Cardiac fibroblast (primary cell): ENCODE measurements at regions not wholly inside any gene's neighbourhood (a gene's known extent, or its start where the extent isn't known, plus 50 kb on each side); places are given as distances from the start of the nearest gene placed in this dataset.

Source experiments
- DNase-seq, 2 donors: peaks; one replicate each; pipeline versions ENCODE4 v3.0.0 to v3.0.0-alpha.2; 2010; ENCODE audit warnings: low read depth in 2 of 2
- H3K4me3 ChIP-seq, 2 donors: replicated peaks in 1 of 2; 1 replicate in 1 of 2; 2 replicates in 1 of 2; pipeline ENCODE4 v1.5.1; 2011; ENCODE audit warnings: low read depth in 2 of 2, low read length in 2 of 2, mild to moderate bottlenecking in 2 of 2, moderate library complexity in 1 of 2
- TF ChIP-seq, protein P1 (sequence below): IDR thresholded peaks from one replicate; pipeline ENCODE4 v1.5.1; 2011; ENCODE audit warnings: low read depth, mild to moderate bottlenecking, low read length, inconsistent platforms

DNA sequence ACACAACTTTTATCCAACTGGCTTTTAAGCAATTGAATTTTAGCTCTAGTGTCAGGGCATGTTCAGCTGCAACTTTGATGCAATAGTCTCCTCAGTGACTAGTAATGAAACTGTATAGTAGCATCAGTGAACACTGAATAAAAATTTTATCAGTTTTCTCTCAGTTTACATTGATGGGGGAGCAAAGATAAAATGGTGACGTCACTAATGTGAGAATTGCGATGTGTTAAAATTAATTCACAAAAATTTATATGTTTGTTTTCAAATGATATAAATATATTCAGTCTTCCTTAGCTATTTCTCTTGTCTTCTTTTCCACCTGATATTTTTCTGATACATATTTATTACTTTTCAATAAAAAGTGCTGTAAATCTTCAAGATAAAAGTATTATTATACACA, 508.8 kb upstream of the AGA start:
- TF ChIP-seq, protein P1, sequence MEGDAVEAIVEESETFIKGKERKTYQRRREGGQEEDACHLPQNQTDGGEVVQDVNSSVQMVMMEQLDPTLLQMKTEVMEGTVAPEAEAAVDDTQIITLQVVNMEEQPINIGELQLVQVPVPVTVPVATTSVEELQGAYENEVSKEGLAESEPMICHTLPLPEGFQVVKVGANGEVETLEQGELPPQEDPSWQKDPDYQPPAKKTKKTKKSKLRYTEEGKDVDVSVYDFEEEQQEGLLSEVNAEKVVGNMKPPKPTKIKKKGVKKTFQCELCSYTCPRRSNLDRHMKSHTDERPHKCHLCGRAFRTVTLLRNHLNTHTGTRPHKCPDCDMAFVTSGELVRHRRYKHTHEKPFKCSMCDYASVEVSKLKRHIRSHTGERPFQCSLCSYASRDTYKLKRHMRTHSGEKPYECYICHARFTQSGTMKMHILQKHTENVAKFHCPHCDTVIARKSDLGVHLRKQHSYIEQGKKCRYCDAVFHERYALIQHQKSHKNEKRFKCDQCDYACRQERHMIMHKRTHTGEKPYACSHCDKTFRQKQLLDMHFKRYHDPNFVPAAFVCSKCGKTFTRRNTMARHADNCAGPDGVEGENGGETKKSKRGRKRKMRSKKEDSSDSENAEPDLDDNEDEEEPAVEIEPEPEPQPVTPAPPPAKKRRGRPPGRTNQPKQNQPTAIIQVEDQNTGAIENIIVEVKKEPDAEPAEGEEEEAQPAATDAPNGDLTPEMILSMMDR, result no peak
- no peak for DNase-seq
- no peak overlapping the region for H3K4me3 ChIP-seq

DNA sequence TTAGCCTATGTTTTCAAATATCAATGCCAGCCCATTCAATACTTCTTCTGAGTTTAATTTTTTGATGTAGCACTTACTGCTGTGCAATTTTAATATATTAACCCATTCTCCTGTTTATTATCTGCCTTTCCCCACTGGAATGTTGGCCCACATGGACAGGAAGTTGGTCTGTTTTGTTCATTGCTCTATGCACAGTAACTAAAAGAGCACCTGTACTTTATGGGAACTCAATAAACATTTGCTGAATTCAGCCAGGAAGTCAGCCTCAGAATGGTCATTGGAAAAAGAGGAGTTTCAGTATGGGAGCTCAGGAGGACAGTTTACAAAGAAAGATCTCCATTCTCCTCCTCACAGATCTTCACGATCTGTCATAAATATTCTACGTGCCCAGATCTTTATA, 510.5 kb upstream of the AGA start:
- H3K4me3 ChIP-seq, result no peak overlapping the region
- TF ChIP-seq, protein P1, result no peak
- DNase-seq, result no peak

DNA sequence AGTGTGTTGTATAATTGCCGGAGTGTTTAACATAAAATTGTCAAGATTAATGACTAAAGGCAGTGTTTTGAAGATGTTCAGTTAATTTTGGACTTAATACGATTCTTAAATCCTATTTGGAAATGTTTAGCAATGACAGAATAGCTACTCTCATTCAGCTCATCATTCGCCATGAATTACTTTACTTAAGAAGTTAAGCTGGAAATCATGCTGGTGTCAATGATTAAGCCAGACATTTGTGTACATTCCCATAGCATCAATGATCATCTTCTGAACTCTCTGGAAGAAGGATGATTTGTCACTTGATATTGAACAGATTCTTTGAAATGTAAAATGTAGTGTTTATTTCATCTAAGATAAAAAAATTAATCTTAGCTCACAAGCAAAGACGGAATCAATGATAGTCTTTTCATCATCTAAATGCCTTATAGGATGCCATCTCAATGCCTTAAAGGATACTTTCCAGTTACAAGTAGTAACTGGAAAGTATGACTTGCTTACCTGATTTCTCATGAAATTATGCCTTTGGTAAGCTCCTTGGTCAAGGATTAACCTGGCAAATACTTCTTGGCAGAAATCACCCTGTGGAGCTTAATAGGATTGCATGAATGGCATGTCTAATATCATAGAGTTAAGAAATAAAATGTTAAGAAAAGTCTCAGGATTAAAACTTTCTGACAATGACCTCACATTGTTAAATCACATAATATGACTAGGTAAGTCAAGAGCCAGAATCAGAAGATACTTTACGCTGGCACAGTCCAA, 515.5 kb upstream of the AGA start:
- no peak overlapping the region for H3K4me3 ChIP-seq
- TF ChIP-seq, protein P1, result no peak
- no peak for DNase-seq

DNA sequence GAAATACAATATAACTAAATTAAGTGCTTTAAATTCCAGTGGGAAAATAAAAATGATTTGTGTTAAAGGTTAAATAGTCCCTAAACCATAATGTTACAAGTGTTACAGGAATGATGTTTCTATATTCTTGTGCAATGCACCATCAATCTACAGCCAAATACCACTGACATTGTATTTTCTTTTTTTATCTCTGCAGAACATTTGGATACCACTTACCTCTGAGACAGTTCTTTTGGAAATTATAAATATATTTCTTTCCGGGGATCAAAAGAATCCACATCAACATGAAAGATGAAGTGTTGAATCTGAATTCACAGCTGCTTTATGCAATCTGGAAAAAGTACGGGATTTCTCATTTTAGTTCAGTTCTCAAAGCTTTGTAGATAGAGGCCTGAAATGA, 518.3 kb upstream of the AGA start:
- TF ChIP-seq, protein P1, result no peak
- no peak for DNase-seq

DNA sequence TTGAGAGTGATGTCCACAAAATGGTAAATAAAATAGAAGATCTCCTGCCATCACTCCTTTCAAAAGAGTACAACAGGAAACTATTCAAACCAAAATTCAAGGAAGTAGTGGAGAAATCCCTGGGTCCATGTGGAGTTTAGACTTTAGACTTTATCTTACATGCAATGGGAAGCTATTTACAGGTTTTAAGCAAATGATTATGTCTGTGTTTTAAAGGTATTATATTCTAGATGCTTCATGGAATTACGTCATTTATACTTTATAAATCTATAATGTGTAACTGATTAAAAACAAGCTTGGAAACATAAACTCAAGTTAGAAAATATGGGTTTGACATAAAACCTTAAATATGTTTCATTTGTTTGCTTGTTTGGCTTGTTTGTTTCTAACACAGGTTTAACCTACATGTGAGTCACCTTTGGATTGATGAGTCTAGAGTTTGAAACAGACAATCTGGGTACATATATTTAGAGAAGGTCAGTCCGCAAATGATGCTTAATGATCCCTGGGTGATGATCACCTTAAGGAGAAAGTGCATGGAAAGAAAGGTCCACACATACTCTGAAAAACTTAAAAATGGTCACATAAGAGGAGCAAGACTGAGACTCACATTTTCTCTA, 519.6 kb upstream of the AGA start:
- TF ChIP-seq, protein P1, result no peak
- no peak for DNase-seq
- no peak overlapping the region for H3K4me3 ChIP-seq

More for the DNA sequence above, 518.3 kb upstream of the AGA start:
- H3K4me3 ChIP-seq, result no peak overlapping the region

DNA sequence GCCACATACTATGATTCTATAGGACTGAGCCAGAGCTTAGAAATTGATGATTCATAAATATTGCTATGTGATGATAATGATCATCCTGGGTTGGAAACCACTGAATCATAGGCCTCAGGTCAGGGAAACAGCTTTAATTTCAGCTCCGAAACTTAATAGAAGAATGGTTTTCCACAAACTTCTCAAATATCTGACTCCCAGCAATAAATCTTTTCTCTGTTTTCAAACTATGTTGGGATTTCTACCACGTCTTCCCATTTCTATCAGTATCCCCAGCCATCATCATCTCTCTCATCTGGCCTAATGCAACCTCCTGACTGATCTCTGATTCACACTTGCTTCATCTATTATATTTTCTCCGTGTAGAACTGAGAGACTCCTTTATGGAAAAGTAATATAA, 521.8 kb upstream of the AGA start:
- no peak overlapping the region for H3K4me3 ChIP-seq
- no peak for DNase-seq
- TF ChIP-seq, protein P1, result no peak
